Prostate gland (tissue), 2 donors: ENCODE measurements at regions not wholly inside any gene's neighbourhood (a gene's known extent, or its start where the extent isn't known, plus 50 kb on each side); places are given as distances from the start of the nearest gene placed in this dataset.

Source experiments
- CTCF ChIP-seq, 4 experiments: fragments of 200-600 bp in 2 of 4; fragments of 450-650 bp in 2 of 4; sonication (generic) in 2 of 4; IDR thresholded peaks; 1 replicate in 3 of 4; 2 replicates in 1 of 4; pipeline ENCODE4 v1.5.1; 2016 to 2019; ENCODE audit warnings: antibody characterized with exemption in 4 of 4, mild to moderate bottlenecking in 2 of 4, moderate library complexity in 2 of 4
- POLR2A ChIP-seq: fragments of 450-650 bp; IDR thresholded peaks from one replicate; pipeline ENCODE4 v1.6.1; 2016; ENCODE audit warnings: antibody characterized with exemption, mild to moderate bottlenecking
- POLR2AphosphoS5 ChIP-seq: sonication (generic); formaldehyde crosslinking; IDR thresholded peaks from one replicate; pipeline ENCODE4 v1.6.1; 2017; ENCODE audit warnings: antibody characterized with exemption

- TF ChIP-seq CTCF (IDR thresholded peaks at IDR 0.05), result no peak
- no peak for TF ChIP-seq POLR2A
- no peak for TF ChIP-seq POLR2AphosphoS5
Observed at GRCh38 chr12:124703856-124704255, 136.4 kb upstream of the NCOR2 start.
